HCT116 (cell line): ENCODE measurements at regions not wholly inside any gene's neighbourhood (a gene's known extent, or its start where the extent isn't known, plus 50 kb on each side); places are given as distances from the start of the nearest gene placed in this dataset.

Experiments used
- ATAC-seq: fragments of 200-7000 bp; cut with Tn5 transposase; 2 replicates; pipeline ENCODE4 v1.9.1; 2020; ENCODE audit warnings: mild to moderate bottlenecking, moderate library complexity
- BruUV-seq: library from RNA; stranded (reverse); fragments of 400-500 nt; replicated peaks from 2 replicates; lab custom pipeline; 2021; lab: Mats Ljungman, UMichigan
- CTCF ChIA-PET: fragments of 300-600 bp; sonication (Branson Sonifier 250); formaldehyde crosslinking; loops from one replicate; lab custom pipeline; 2021; ENCODE audit warnings: antibody characterized with exemption; lab: Charles Lee
- POLR2A ChIA-PET: fragments of 300-600, 350-600 bp; sonication (Branson Sonifier 250); formaldehyde crosslinking; loops from one replicate; lab custom pipeline; 2021; ENCODE audit warnings: antibody characterized with exemption; lab: Charles Lee
- RAD21 ChIA-PET, 2 experiments: fragments of 300-600 bp; sonication (Branson Sonifier 250); formaldehyde crosslinking; loops; one replicate each; lab custom pipeline; 2023; ENCODE audit warnings: low total read pairs in 2 of 2; ENCODE audit not compliant: uncharacterized antibody in 2 of 2, unreplicated experiment in 2 of 2, low non-redundant PET in 1 of 2; lab: Charles Lee
- DNase-seq: peaks from one replicate; pipeline ENCODE4 v3.0.0-alpha.2; 2010; ENCODE audit warnings: low read depth, low spot score
- H2AFZ ChIP-seq: fragments of 200-600 bp; shearing (Covaris generic), sonication (generic); 2 replicates; pipeline ENCODE4 v1.6.1; 2017; ENCODE audit warnings: low read depth, mixed run types, mixed read lengths, antibody characterized with exemption, low read length; ENCODE audit not compliant: poor library complexity, severe bottlenecking
- H3K27ac ChIP-seq: 2 replicates; pipeline ENCODE4 v1.5.1; 2012; ENCODE audit warnings: low read depth, low read length
- H3K27me3 ChIP-seq: fragments of 200-600 bp; sonication (generic); 2 replicates; pipeline ENCODE4 v1.6.1; 2016; ENCODE audit warnings: mixed run types, low read length, mixed read lengths; ENCODE audit not compliant: insufficient read depth
- H3K36me3 ChIP-seq, 2 experiments: fragments of 200-500 bp in 1 of 2; fragments of 200-600 bp in 1 of 2; sonication (Bioruptor generic) in 1 of 2; sonication (generic) in 1 of 2; 2 replicates each; pipeline versions ENCODE4 v1.5.1 to v1.6.1; 2014 to 2016; ENCODE audit warnings: low read length in 2 of 2, inconsistent platforms in 1 of 2, mixed read lengths in 1 of 2, mixed run types in 1 of 2; ENCODE audit not compliant: insufficient read depth in 2 of 2, control insufficient read depth in 1 of 2
- H3K4me1 ChIP-seq, 2 experiments: fragments of 200-600 bp in 1 of 2; sonication (generic) in 1 of 2; 2 replicates each; pipeline versions ENCODE4 v1.5.1 to v1.6.1; 2012 to 2017; ENCODE audit warnings: low read length in 2 of 2, inconsistent platforms in 1 of 2, mild to moderate bottlenecking in 1 of 2, mixed read lengths in 1 of 2, mixed run types in 1 of 2, moderate library complexity in 1 of 2; ENCODE audit not compliant: insufficient read depth in 2 of 2, control insufficient read depth in 1 of 2
- H3K4me2 ChIP-seq: fragments of 200-600 bp; sonication (generic); 2 replicates; pipeline ENCODE4 v1.6.1; 2017; ENCODE audit warnings: mixed run types, low read length, mixed read lengths
- H3K4me3 ChIP-seq, 2 experiments: fragments of 200-600 bp in 1 of 2; sonication (generic) in 1 of 2; replicated peaks in 1 of 2; 2 replicates each; pipeline ENCODE4 v1.5.1; 2011 to 2016; ENCODE audit warnings: low read length in 2 of 2, control low read depth in 1 of 2, low read depth in 1 of 2, mild to moderate bottlenecking in 1 of 2, mixed read lengths in 1 of 2, mixed run types in 1 of 2
- H3K79me2 ChIP-seq: fragments of 200-600 bp; sonication (generic); 2 replicates; pipeline ENCODE4 v1.6.1; 2017; ENCODE audit warnings: mild to moderate bottlenecking, mixed run types, low read length, moderate library complexity, mixed read lengths; ENCODE audit not compliant: insufficient read depth
- H3K9ac ChIP-seq: fragments of 200-600 bp; sonication (generic); 2 replicates; pipeline ENCODE4 v1.6.1; 2016; ENCODE audit warnings: low read length, mixed read lengths
- H3K9me2 ChIP-seq: fragments of 200-600 bp; sonication (generic), shearing (Covaris generic); 2 replicates; pipeline ENCODE4 v1.6.1; 2017; ENCODE audit warnings: mixed run types, mild to moderate bottlenecking, moderate library complexity; ENCODE audit not compliant: insufficient read depth
- H3K9me3 ChIP-seq, 2 experiments: fragments of 200-500 bp in 1 of 2; fragments of 200-600 bp in 1 of 2; sonication (Bioruptor generic) in 1 of 2; sonication (generic) in 1 of 2; 2 replicates each; pipeline ENCODE4 v1.6.1; 2014 to 2017; ENCODE audit warnings: low read length in 2 of 2, mixed read lengths in 2 of 2, inconsistent platforms in 1 of 2, low read depth in 1 of 2, mild to moderate bottlenecking in 1 of 2, mixed run types in 1 of 2, moderate library complexity in 1 of 2; ENCODE audit not compliant: control insufficient read depth in 1 of 2, insufficient read depth in 1 of 2
- H4K20me1 ChIP-seq: fragments of 200-600 bp; sonication (generic), shearing (Covaris generic); 2 replicates; pipeline ENCODE4 v1.6.1; 2017; ENCODE audit warnings: mixed run types, mild to moderate bottlenecking, moderate library complexity; ENCODE audit not compliant: insufficient read depth
- ATF3 ChIP-seq: IDR thresholded peaks from 2 replicates; pipeline ENCODE4 v1.6.1; 2012
- CBX3 ChIP-seq: IDR thresholded peaks from 2 replicates; pipeline ENCODE4 v1.6.1; 2012; ENCODE audit warnings: low read depth
- CEBPB ChIP-seq: IDR thresholded peaks from 2 replicates; pipeline ENCODE4 v1.6.1; 2012; ENCODE audit warnings: low read depth
- CTCF ChIP-seq, 3 experiments: fragments of 200-600 bp in 1 of 3; sonication (generic) in 1 of 3; IDR thresholded peaks in 2 of 3; conservative IDR thresholded peaks in 1 of 3; 2 replicates each; pipeline ENCODE4 v1.5.1; 2012 to 2017; ENCODE audit warnings: low read depth in 2 of 3, low read length in 2 of 3, antibody characterized with exemption in 1 of 3, borderline replicate concordance in 1 of 3, control low read depth in 1 of 3, mild to moderate bottlenecking in 1 of 3, mixed read lengths in 1 of 3, mixed run types in 1 of 3, moderate library complexity in 1 of 3; ENCODE audit not compliant: insufficient read depth in 1 of 3
- EGR1 ChIP-seq: IDR thresholded peaks from 2 replicates; pipeline ENCODE4 v1.6.1; 2012; ENCODE audit warnings: low read depth
- EZH2 ChIP-seq: fragments of 200-600 bp; sonication (generic); IDR thresholded peaks from 2 replicates; pipeline ENCODE4 v1.6.1; 2017; ENCODE audit warnings: antibody characterized with exemption, mixed run types
- EZH2phosphoT487 ChIP-seq: fragments of 200-600 bp; IDR thresholded peaks from 2 replicates; pipeline ENCODE4 v1.6.1; 2018; ENCODE audit warnings: antibody characterized with exemption, borderline replicate concordance
- JUND ChIP-seq: IDR thresholded peaks from 2 replicates; pipeline ENCODE4 v1.6.1; 2012
- MAX ChIP-seq: IDR thresholded peaks from 2 replicates; pipeline ENCODE4 v1.6.1; 2012
- POLR2A ChIP-seq: IDR thresholded peaks from 2 replicates; pipeline ENCODE4 v1.7.0; 2011; ENCODE audit warnings: borderline replicate concordance; ENCODE audit not compliant: insufficient read depth, insufficient read length; ENCODE audit errors: extremely low read depth
- REST ChIP-seq: IDR thresholded peaks from 2 replicates; pipeline ENCODE4 v1.6.1; 2012; ENCODE audit warnings: low read depth
- SP1 ChIP-seq: IDR thresholded peaks from 2 replicates; pipeline ENCODE4 v1.6.1; 2012; ENCODE audit warnings: low read depth
- TCF7L2 ChIP-seq: IDR thresholded peaks from 2 replicates; pipeline ENCODE4 v1.7.0; 2011; ENCODE audit warnings: borderline replicate concordance, inconsistent platforms; ENCODE audit not compliant: insufficient read depth, insufficient read length; ENCODE audit errors: extremely low read depth
- YY1 ChIP-seq: IDR thresholded peaks from 2 replicates; pipeline ENCODE4 v1.6.1; 2011; ENCODE audit warnings: low read length, low read depth, moderate library complexity, mild to moderate bottlenecking; ENCODE audit not compliant: insufficient replicate concordance; ENCODE audit errors: extremely low read depth
- ZFX ChIP-seq: fragments of 450-650 bp; IDR thresholded peaks from 2 replicates; pipeline ENCODE4 v1.6.1; 2017
- ZNF274 ChIP-seq: fragments of 200-500 bp; sonication (Bioruptor generic); IDR thresholded peaks from 2 replicates; pipeline ENCODE4 v1.6.1; 2014; ENCODE audit warnings: mild to moderate bottlenecking, low read depth, low read length, inconsistent platforms
- intact Hi-C: fragments of 100-400 bp; cut with micrococcal nuclease; formaldehyde crosslinking; loops from 2 replicates; pipeline ENCODE4 v1.10.0; 2022
- TF ChIP-seq, protein P1 (sequence below): IDR thresholded peaks from 2 replicates; pipeline ENCODE4 v1.6.1; 2011; ENCODE audit warnings: mild to moderate bottlenecking, low read length, moderate library complexity; ENCODE audit not compliant: insufficient replicate concordance; ENCODE audit errors: extremely low read depth

GRCh38 chr4:41324861-41325260, 68.1 kb downstream of the UCHL1 start:
- Histone ChIP-seq H3K4me3 (no peak overlapping the region), H3K9me3 (0 out of 4 replicates have a peak, but pooled peaks cover 0 to 10% of the 10 kb centered on the region in 2 experiments), H3K79me2 (no peaks in the 10 kb centered on the region), H3K4me2 (no peak overlapping the region), H3K9me2 (no peaks in the 10 kb centered on the region), H3K36me3 (0 out of 4 replicates have a peak, but pooled peaks cover 0 to 4% of the 10 kb centered on the region in 2 experiments), H4K20me1 (no peaks in the 10 kb centered on the region), H3K9ac (no peak overlapping the region), H2AFZ (no peak overlapping the region), H3K27me3 (no peaks in the 10 kb centered on the region), H3K27ac (no peak overlapping the region), H3K4me1 (peaks cover 8 to 12% of the 10 kb centered on the region in 2 experiments; a peak in 3 of 4 replicates)
- ChIA-PET RAD21 (no interaction called here), POLR2A (no interaction called here), CTCF (no interaction called here)
- intact Hi-C loops, result no loop called here
- ATAC-seq (no peak), DNase-seq (no peak)
- TF ChIP-seq EZH2phosphoT487 (no peak), CEBPB (no peak), REST (no peak), EGR1 (no peak), SP1 (no peak), ZNF274 (no peak), CBX3 (no peak), MAX (no peak), YY1 (no peak), ZFX (no peak), TCF7L2 (no peak), JUND (no peak), CTCF (IDR thresholded peaks at IDR 0.05 in 2 of 3, conservative IDR thresholded peaks at IDR 0.05 in 1 of 3; ENCODE audit: borderline replicate concordance in 1 of 3, insufficient read depth in 1 of 3, low read depth in 2 of 3, low read length in 2 of 3) (no peak), POLR2A (no peak), EZH2 (no peak), ATF3 (no peak)
- TF ChIP-seq, protein P1, sequence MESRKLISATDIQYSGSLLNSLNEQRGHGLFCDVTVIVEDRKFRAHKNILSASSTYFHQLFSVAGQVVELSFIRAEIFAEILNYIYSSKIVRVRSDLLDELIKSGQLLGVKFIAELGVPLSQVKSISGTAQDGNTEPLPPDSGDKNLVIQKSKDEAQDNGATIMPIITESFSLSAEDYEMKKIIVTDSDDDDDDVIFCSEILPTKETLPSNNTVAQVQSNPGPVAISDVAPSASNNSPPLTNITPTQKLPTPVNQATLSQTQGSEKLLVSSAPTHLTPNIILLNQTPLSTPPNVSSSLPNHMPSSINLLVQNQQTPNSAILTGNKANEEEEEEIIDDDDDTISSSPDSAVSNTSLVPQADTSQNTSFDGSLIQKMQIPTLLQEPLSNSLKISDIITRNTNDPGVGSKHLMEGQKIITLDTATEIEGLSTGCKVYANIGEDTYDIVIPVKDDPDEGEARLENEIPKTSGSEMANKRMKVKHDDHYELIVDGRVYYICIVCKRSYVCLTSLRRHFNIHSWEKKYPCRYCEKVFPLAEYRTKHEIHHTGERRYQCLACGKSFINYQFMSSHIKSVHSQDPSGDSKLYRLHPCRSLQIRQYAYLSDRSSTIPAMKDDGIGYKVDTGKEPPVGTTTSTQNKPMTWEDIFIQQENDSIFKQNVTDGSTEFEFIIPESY, result no peak
- no TSS peak for BruUV-seq
